HepG2 (cell line): ENCODE measurements at regions not wholly inside any gene's neighbourhood (a gene's known extent, or its start where the extent isn't known, plus 50 kb on each side); places are given as distances from the start of the nearest gene placed in this dataset.

Source experiments
- ATAC-seq: fragments of 200-7000 bp; cut with Tn5 transposase; 3 replicates; pipeline ENCODE4 v1.9.1; 2020; ENCODE audit warnings: mild to moderate bottlenecking, moderate library complexity
- BruUV-seq: library from RNA; stranded (reverse); fragments of 400-500 nt; replicated peaks from 2 replicates; lab custom pipeline; 2021; lab: Mats Ljungman, UMichigan
- CTCF ChIA-PET: fragments of 300-600 bp; formaldehyde crosslinking; extraction: SDS; loops from one replicate; lab custom pipeline; 2021; ENCODE audit warnings: low total read pairs, inconsistent platforms, low intra/inter-chr PET ratio; lab: Yijun Ruan, JAX
- POLR2A ChIA-PET: fragments of 350-600 bp; sonication (Branson Sonifier 250); formaldehyde crosslinking; loops from one replicate; lab custom pipeline; 2020; ENCODE audit warnings: antibody characterized with exemption, inconsistent platforms; lab: Yijun Ruan, JAX
- DNase-seq: peaks from one replicate; pipeline ENCODE4 v3.0.0-alpha.2; 2015; ENCODE audit warnings: low spot score
- FAIRE-seq: peaks from 3 replicates; lab custom pipeline; 2011; peaks lifted over from hg19 to GRCh38; lab: Jason Lieb, UNC
- H2AFZ ChIP-seq: one replicate; pipeline ENCODE4 v1.6.1; 2011; ENCODE audit warnings: low read length, inconsistent platforms
- H3K27ac ChIP-seq: fragments of 300-600 bp; 3 replicates; pipeline ENCODE4 v1.8.0; 2011; ENCODE audit warnings: mixed run types, mild to moderate bottlenecking, mixed read lengths, low read length, inconsistent platforms; ENCODE audit not compliant: insufficient read depth; ENCODE audit errors: extremely low read length
- H3K27me3 ChIP-seq, 2 experiments: fragments of 200-600 bp in 1 of 2; 2 replicates in 1 of 2; 3 replicates in 1 of 2; pipeline versions ENCODE4 v1.6.0 to v1.8.0; 2011; ENCODE audit warnings: low read length in 2 of 2, mild to moderate bottlenecking in 2 of 2, moderate library complexity in 2 of 2, inconsistent platforms in 1 of 2; ENCODE audit not compliant: insufficient read depth in 2 of 2, control insufficient read depth in 1 of 2
- H3K36me3 ChIP-seq, 2 experiments: fragments of 200-600 bp in 1 of 2; replicated peaks in 1 of 2; 2 replicates in 1 of 2; 3 replicates in 1 of 2; pipeline versions ENCODE4 v1.5.1 to v1.8.0; 2011; ENCODE audit warnings: low read length in 2 of 2, inconsistent platforms in 1 of 2; ENCODE audit not compliant: insufficient read depth in 2 of 2, control insufficient read depth in 1 of 2
- H3K4me1 ChIP-seq: 2 replicates; pipeline ENCODE4 v1.5.1; 2012; ENCODE audit warnings: low read length, inconsistent platforms; ENCODE audit not compliant: insufficient read depth
- H3K4me2 ChIP-seq: 2 replicates; pipeline ENCODE4 v1.6.0; 2011; ENCODE audit warnings: low read depth, low read length, inconsistent platforms
- H3K4me3 ChIP-seq, 3 experiments: fragments of 200-600 bp in 1 of 3; sonication (generic), shearing (Covaris generic) in 1 of 3; replicated peaks in 1 of 3; 2 replicates each; pipeline ENCODE4 v1.5.1; 2011 to 2016; ENCODE audit warnings: low read length in 3 of 3, inconsistent platforms in 2 of 3, low read depth in 2 of 3, mild to moderate bottlenecking in 2 of 3, control low read depth in 1 of 3, mixed read lengths in 1 of 3; ENCODE audit not compliant: insufficient read depth in 1 of 3
- H3K79me2 ChIP-seq: one replicate; pipeline ENCODE4 v1.6.1; 2011; ENCODE audit warnings: low read length, inconsistent platforms; ENCODE audit not compliant: insufficient read depth
- H3K9ac ChIP-seq: 2 replicates; pipeline ENCODE4 v1.6.0; 2011; ENCODE audit warnings: mild to moderate bottlenecking, low read depth, low read length, inconsistent platforms; ENCODE audit not compliant: insufficient read depth
- H3K9me3 ChIP-seq: 2 replicates; pipeline ENCODE4 v1.5.1; 2012; ENCODE audit warnings: mild to moderate bottlenecking, low read length
- H4K20me1 ChIP-seq: 2 replicates; pipeline ENCODE4 v1.6.0; 2011; ENCODE audit warnings: inconsistent platforms, mild to moderate bottlenecking, low read length, moderate library complexity; ENCODE audit not compliant: insufficient read depth
- AKAP8 ChIP-seq: sonication (generic); formaldehyde crosslinking; IDR thresholded peaks from 2 replicates; pipeline ENCODE4 v1.5.1; 2020; ENCODE audit warnings: mild to moderate bottlenecking, missing genetic modification reagents
- ATF7 ChIP-seq, 2 experiments: fragments of 450-650 bp in 1 of 2; sonication (generic) in 1 of 2; formaldehyde crosslinking in 1 of 2; IDR thresholded peaks; 2 replicates each; pipeline versions ENCODE4 v1.4.0 to v1.6.1; 2016 to 2020; ENCODE audit warnings: antibody characterized with exemption in 1 of 2, mild to moderate bottlenecking in 1 of 2, missing genetic modification reagents in 1 of 2
- KLF16 ChIP-seq, 2 experiments: sonication (generic) in 1 of 2; formaldehyde crosslinking in 1 of 2; IDR thresholded peaks; 2 replicates each; pipeline versions ENCODE4 v1.6.1 to v1.8.0; 2016 to 2023; ENCODE audit warnings: missing genetic modification reagents in 2 of 2, missing compliant biosample characterization in 1 of 2
- MXD4 ChIP-seq: IDR thresholded peaks from 2 replicates; pipeline ENCODE4 v1.6.1; 2016; ENCODE audit warnings: mild to moderate bottlenecking, missing biosample characterization, missing genetic modification reagents
- NFYC ChIP-seq: IDR thresholded peaks from 2 replicates; pipeline ENCODE4 v1.6.1; 2016; ENCODE audit warnings: missing genetic modification reagents, missing compliant biosample characterization
- SNAI1 ChIP-seq: sonication (generic); formaldehyde crosslinking; IDR thresholded peaks from 2 replicates; pipeline ENCODE4 v1.5.0; 2020; ENCODE audit warnings: mild to moderate bottlenecking, missing genetic modification reagents, borderline replicate concordance
- SRSF1 ChIP-seq: fragments of 200-400 bp; formaldehyde crosslinking; optimal IDR thresholded peaks from 2 replicates; pipeline ENCODE3; 2017; ENCODE audit warnings: mild to moderate bottlenecking, low read depth, low read length, moderate library complexity
- TOE1 ChIP-seq: sonication (generic); formaldehyde crosslinking; IDR thresholded peaks from 2 replicates; pipeline ENCODE4 v1.4.0; 2020; ENCODE audit warnings: mild to moderate bottlenecking, missing genetic modification reagents
- ZBTB38 ChIP-seq: sonication (generic); formaldehyde crosslinking; IDR thresholded peaks from 2 replicates; pipeline ENCODE4 v1.5.1; 2020; ENCODE audit warnings: mild to moderate bottlenecking, missing genetic modification reagents
- ZFP1 ChIP-seq: IDR thresholded peaks from 2 replicates; pipeline ENCODE4 v1.6.1; 2016
- ZMYM2 ChIP-seq: sonication (generic); formaldehyde crosslinking; IDR thresholded peaks from 2 replicates; pipeline ENCODE4 v1.8.0; 2022; ENCODE audit warnings: mild to moderate bottlenecking, missing genetic modification reagents
- ZNF136 ChIP-seq: sonication (generic); formaldehyde crosslinking; IDR thresholded peaks from 2 replicates; pipeline ENCODE4 v1.8.1; 2022; ENCODE audit warnings: low read depth, mild to moderate bottlenecking, moderate library complexity, missing genetic modification reagents
- ZNF180 ChIP-seq: sonication (generic); formaldehyde crosslinking; IDR thresholded peaks from 2 replicates; pipeline ENCODE4 v1.4.0; 2020; ENCODE audit warnings: low read depth, missing genetic modification reagents, borderline replicate concordance
- ZNF253 ChIP-seq: sonication (generic); formaldehyde crosslinking; IDR thresholded peaks from 2 replicates; pipeline ENCODE4 v1.8.0; 2022; ENCODE audit warnings: mild to moderate bottlenecking, missing genetic modification reagents, borderline replicate concordance
- ZNF737 ChIP-seq: sonication (generic); formaldehyde crosslinking; IDR thresholded peaks from 2 replicates; pipeline ENCODE4 v1.5.0; 2020; ENCODE audit warnings: missing genetic modification reagents, mild to moderate bottlenecking, borderline replicate concordance
- WGBS: methylation state at CpG from one replicate; pipeline ENCODE4 v1.1.6; 2017; ENCODE audit warnings: low lambda C conversion rate; 5-methylcytosine and 5-hydroxymethylcytosine counted together
- in situ Hi-C: cut with HindIII; loops from 2 replicates; pipeline ENCODE4 v1.10.0; 2017; ENCODE audit warnings: low pct_unique_long_range_greater_than_20kb; ENCODE audit not compliant: extremely low pct_ligation_motif_present
- intact Hi-C: fragments of 100-400 bp; cut with micrococcal nuclease; formaldehyde crosslinking; loops from one replicate; pipeline ENCODE4 v1.10.0; 2022; ENCODE audit not compliant: unreplicated experiment
- TF ChIP-seq, protein P1 (sequence below): fragments of 450-650 bp; IDR thresholded peaks from 2 replicates; pipeline ENCODE4 v1.6.1; 2016

DNA sequence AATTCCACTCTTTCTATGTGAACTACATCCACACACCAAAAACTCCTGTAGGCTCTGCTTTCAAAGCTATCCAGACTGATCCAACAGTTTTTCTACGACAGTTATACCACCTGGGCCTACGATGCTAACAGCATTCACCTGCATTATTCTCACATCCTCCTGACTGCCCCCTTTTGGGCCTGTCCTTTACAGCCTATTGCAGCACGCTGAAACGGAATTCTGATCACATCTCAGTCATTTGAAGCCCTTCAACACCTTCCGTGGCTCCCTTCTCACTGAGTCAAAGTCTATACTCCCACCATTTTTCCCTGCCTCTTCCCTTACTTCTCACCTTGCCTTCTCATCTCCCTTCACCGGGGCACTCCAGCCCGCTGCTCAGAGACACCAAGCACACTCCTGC lies 791.3 kb upstream of the KIRREL3 start:
- in situ Hi-C loops, result no loop called here
- H3K9me3 ChIP-seq, result peaks cover 23% of the 10 kb centered on the region
- intact Hi-C loops, result no loop called here
- no peak overlapping the region for H2AFZ ChIP-seq
- H3K27me3 ChIP-seq, result no peaks in the 10 kb centered on the region
- no peaks in the 10 kb centered on the region for H4K20me1 ChIP-seq
- no TSS peak for BruUV-seq
- no peak for DNase-seq
- no peak overlapping the region for H3K9ac ChIP-seq
- H3K4me3 ChIP-seq, result no peak overlapping the region
- H3K79me2 ChIP-seq, result no peaks in the 10 kb centered on the region
- WGBS, result 5% methylated on average over 7 of the region's 7 CpGs
- H3K4me1 ChIP-seq, result no peaks in the 10 kb centered on the region
- no peaks in the 10 kb centered on the region for H3K36me3 ChIP-seq
- no peak for FAIRE-seq
- TF ChIP-seq ZBTB38 (CRISPR knock-in tag), result no peak
- TF ChIP-seq NFYC (CRISPR knock-in tag), result no peak
- TF ChIP-seq, protein P1, sequence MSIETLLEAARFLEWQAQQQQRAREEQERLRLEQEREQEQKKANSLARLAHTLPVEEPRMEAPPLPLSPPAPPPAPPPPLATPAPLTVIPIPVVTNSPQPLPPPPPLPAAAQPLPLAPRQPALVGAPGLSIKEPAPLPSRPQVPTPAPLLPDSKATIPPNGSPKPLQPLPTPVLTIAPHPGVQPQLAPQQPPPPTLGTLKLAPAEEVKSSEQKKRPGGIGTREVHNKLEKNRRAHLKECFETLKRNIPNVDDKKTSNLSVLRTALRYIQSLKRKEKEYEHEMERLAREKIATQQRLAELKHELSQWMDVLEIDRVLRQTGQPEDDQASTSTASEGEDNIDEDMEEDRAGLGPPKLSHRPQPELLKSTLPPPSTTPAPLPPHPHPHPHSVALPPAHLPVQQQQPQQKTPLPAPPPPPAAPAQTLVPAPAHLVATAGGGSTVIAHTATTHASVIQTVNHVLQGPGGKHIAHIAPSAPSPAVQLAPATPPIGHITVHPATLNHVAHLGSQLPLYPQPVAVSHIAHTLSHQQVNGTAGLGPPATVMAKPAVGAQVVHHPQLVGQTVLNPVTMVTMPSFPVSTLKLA, result no peak
- no peak for TF ChIP-seq ATF7 (IDR thresholded peaks at IDR 0.05)
- no peak for TF ChIP-seq ATF7 (CRISPR knock-in tag; IDR thresholded peaks at IDR 0.05)
- no peak for TF ChIP-seq ZMYM2 (CRISPR knock-in tag)
- TF ChIP-seq TOE1 (CRISPR knock-in tag), result no peak
- TF ChIP-seq AKAP8 (CRISPR knock-in tag), result no peak
- TF ChIP-seq ZNF737 (CRISPR knock-in tag), result no peak
- no peak for TF ChIP-seq MXD4 (CRISPR knock-in tag)
- TF ChIP-seq ZNF180 (CRISPR knock-in tag), result no peak
- TF ChIP-seq ZFP1, result no peak
- no peak for TF ChIP-seq KLF16 (CRISPR knock-in tag; IDR thresholded peaks at IDR 0.05)
- TF ChIP-seq SNAI1 (CRISPR knock-in tag), result no peak
- TF ChIP-seq SRSF1, result no peak
- no peak for TF ChIP-seq ZNF136 (CRISPR knock-in tag)
- no peak for TF ChIP-seq ZNF253 (CRISPR knock-in tag)
- TF ChIP-seq, all 625 proteins: peak for 0
- no peak for ATAC-seq
- H3K27ac ChIP-seq, result no peak overlapping the region
- ChIA-PET CTCF (no interaction called here), POLR2A (no interaction called here)
- H3K4me2 ChIP-seq, result no peak overlapping the region
